SH-SY5Y (cell line): ENCODE measurements at regions not wholly inside any gene's neighbourhood (a gene's known extent, or its start where the extent isn't known, plus 50 kb on each side); places are given as distances from the start of the nearest gene placed in this dataset.

ENCODE experiments used
- GATA2 ChIP-seq: IDR thresholded peaks from 2 replicates; pipeline ENCODE4 v1.6.1; 2011; ENCODE audit warnings: mild to moderate bottlenecking, low read depth, low read length
- GATA3 ChIP-seq: IDR thresholded peaks from 2 replicates; pipeline ENCODE4 v1.6.1; 2011; ENCODE audit warnings: low read depth, mild to moderate bottlenecking, low read length, moderate library complexity

DNA sequence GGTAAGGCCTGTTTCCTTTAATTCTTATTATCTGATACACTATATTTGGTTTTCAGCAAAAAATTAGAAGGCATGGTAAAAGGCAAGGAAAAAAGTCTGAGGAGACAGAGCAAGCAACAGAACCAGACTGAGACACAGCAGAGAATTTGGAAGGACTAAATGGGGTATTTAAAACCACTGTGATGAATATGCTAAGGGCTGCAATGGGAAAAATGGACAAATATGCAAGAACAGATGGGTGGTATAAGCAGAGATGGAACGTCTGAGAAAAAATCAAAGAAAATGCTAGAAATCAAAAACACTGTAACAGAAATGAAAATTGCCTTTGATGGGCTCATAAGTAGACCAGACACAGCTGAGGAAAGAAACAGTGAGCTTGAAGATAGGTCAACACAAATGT lies 50.8 kb upstream of the NSMCE3 start:
- no peak for TF ChIP-seq GATA2
- no peak for TF ChIP-seq GATA3
